Peyer's patch (tissue), 4 donors: ENCODE measurements at regions not wholly inside any gene's neighbourhood (a gene's known extent, or its start where the extent isn't known, plus 50 kb on each side); places are given as distances from the start of the nearest gene placed in this dataset.

ENCODE experiments used
- CTCF ChIP-seq, 6 experiments: fragments of 450-650 bp in 4 of 6; fragments of 200-600 bp in 2 of 6; sonication (generic) in 1 of 6; IDR thresholded peaks; one replicate each; pipeline ENCODE4 v1.5.1; 2017 to 2019; ENCODE audit warnings: antibody characterized with exemption in 6 of 6, mild to moderate bottlenecking in 3 of 6, moderate library complexity in 1 of 6
- POLR2A ChIP-seq, 2 donors: fragments of 450-650 bp; IDR thresholded peaks; one replicate each; pipeline ENCODE4 v1.5.1; 2017; ENCODE audit warnings: antibody characterized with exemption in 2 of 2, mild to moderate bottlenecking in 2 of 2, moderate library complexity in 2 of 2

GRCh38 chr1:17891205-17892110 is 136.3 kb downstream of the ACTL8 start:
- TF ChIP-seq POLR2A (IDR thresholded peaks at IDR 0.05), result no peak
- no peak for TF ChIP-seq CTCF (IDR thresholded peaks at IDR 0.05)
